Lower leg skin (tissue), 3 donors: ENCODE measurements at regions not wholly inside any gene's neighbourhood (a gene's known extent, or its start where the extent isn't known, plus 50 kb on each side); places are given as distances from the start of the nearest gene placed in this dataset.

Experiments used
- POLR2A ChIP-seq, 2 donors: fragments of 450-650 bp; IDR thresholded peaks; one replicate each; pipeline ENCODE4 v1.6.1; 2016 to 2017; ENCODE audit warnings: antibody characterized with exemption in 2 of 2, mild to moderate bottlenecking in 1 of 2, moderate library complexity in 1 of 2
- TF ChIP-seq, protein P1 (sequence below), 3 donors: fragments of 450-650 bp; IDR thresholded peaks; one replicate each; pipeline ENCODE4 v1.5.1; 2016; ENCODE audit warnings: antibody characterized with exemption in 3 of 3, mild to moderate bottlenecking in 3 of 3, moderate library complexity in 2 of 3

DNA sequence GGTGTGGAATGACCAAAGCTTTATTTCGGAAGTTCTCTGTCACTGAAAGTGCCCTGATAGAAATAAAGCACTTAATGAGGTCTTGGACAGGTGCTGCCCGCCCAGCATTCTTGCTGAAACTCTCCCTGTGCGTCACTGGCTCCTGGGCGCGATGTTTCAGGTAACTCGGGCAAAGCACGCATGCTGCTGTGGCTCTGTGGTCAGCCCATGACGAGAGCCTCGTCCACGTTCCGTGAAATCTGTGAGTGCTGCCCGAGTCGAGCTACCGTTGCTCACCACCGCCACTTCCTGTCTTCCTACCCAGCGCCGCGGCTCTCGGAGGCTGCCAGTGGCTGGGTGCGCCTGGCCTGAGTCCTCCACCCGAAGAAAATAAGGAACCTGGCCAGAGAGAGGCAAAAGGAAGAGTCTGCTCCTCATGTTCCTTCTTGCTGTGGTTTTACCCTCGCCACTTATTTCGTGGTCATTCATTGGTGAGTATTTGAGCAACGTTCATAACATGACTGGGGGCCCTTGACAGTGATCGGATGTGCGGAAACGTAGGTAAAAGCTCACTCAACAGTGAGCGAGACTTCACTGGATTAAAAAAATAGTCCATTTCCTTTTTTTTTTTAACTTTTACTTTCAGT is 95.5 kb downstream of the MAP3K8 start:
- TF ChIP-seq, protein P1, sequence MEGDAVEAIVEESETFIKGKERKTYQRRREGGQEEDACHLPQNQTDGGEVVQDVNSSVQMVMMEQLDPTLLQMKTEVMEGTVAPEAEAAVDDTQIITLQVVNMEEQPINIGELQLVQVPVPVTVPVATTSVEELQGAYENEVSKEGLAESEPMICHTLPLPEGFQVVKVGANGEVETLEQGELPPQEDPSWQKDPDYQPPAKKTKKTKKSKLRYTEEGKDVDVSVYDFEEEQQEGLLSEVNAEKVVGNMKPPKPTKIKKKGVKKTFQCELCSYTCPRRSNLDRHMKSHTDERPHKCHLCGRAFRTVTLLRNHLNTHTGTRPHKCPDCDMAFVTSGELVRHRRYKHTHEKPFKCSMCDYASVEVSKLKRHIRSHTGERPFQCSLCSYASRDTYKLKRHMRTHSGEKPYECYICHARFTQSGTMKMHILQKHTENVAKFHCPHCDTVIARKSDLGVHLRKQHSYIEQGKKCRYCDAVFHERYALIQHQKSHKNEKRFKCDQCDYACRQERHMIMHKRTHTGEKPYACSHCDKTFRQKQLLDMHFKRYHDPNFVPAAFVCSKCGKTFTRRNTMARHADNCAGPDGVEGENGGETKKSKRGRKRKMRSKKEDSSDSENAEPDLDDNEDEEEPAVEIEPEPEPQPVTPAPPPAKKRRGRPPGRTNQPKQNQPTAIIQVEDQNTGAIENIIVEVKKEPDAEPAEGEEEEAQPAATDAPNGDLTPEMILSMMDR (IDR thresholded peaks at IDR 0.05): no peak
- TF ChIP-seq POLR2A (IDR thresholded peaks at IDR 0.05): no peak
